Stimulated activated CD4-positive, alpha-beta T cell treated with anti-CD3 and anti-CD28 coated beads, Interleukin-1b, Interleukin-23, amount 100 ng/mL, for 1 hour (primary cell): ENCODE measurements at regions not wholly inside any gene's neighbourhood (a gene's known extent, or its start where the extent isn't known, plus 50 kb on each side); places are given as distances from the start of the nearest gene placed in this dataset.
"Not testable (repeated sequence)": the region's sequence is repeated elsewhere in the genome, so short reads cannot be mapped to it uniquely, and the experiment has no call there.

Experiments used
- DNase-seq, 2 donors: peaks; one replicate each; pipeline ENCODE4 v3.0.0-alpha.2; 2020; ENCODE audit warnings: low read depth in 2 of 2

DNA sequence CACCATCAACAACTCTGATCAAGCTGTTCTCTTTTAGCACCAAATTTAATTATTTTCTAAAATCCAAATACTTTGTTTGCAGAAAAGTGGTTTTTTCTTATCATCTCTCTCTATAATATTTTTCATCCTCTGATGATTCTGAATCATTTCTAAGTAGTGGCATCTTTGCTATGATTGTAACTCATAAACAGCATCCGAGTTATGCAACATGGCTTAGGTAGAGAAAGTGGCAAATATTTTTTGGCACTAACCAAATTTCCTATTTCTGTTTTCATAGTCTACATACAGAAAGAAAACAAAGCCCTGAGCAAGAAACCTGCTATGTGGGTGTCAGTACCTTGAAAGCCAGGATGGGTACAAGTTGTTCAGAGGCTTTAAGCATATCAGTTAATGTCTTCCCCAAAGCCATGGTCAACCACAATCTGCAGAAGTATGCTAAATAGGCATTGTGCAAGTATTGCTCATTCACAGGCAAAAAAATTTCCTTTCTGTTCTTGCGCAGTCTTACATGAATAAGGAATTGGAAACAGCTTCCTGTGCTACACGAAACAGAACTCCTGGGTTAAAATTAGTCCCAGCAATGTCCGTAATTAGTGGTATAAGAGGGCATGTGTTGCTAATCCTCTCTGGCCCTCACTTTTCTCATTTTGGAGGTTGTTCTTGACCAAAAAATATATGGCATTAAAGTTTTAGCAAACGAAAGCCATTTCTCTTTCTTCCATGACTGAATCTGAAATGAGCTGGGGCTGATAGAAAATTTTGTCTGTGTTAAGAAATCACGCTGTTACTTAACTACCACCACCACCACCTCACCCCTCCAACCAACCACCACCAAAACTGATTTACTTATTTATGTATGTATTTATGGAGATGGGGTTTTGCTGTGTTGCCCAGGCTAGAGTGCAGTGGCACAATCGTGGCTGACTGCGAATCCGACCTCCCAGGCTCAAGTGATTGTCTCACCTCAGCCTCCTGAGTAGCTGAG is 325.6 kb upstream of the MAGI2 start:
- DNase-seq: no peak

DNA sequence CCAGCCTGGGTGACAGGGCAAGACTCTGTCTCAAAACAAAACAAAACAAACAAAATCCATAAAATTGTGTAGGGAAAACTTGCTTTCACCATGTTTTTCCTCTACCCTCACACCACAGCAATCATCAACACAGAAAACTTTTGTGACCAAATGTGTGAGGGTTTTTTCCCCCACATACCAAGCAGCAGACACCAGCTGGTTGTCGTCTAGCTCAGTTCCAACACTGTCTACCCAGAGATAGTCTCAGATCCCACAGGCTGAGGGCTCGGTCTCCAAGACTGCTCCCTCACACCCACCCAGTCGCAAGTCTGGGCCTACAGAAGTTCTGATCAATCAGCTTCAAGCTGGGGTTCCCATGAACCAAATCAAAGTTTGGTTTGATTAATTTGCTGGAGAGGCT is 322.4 kb upstream of the MAGI2 start:
- no peak for DNase-seq

DNA sequence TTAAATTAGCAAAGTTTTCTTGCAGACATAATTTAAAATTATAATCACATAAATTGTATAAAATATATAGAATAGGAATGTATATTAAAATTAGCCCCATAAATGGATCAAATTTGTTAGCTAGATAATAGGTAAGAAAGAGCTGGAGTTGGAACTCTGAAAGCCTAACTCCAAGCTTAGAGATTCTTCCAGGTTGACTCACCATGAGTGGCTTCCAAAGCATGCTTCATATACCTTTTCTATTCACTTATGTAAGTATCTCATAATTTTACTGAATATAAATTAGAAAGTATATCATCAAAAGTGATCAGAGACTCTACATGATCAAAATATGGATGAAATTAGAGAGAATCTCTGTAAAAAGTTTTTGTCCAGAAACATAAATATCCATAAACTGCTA is 320.7 kb upstream of the MAGI2 start:
- DNase-seq: no peak

DNA sequence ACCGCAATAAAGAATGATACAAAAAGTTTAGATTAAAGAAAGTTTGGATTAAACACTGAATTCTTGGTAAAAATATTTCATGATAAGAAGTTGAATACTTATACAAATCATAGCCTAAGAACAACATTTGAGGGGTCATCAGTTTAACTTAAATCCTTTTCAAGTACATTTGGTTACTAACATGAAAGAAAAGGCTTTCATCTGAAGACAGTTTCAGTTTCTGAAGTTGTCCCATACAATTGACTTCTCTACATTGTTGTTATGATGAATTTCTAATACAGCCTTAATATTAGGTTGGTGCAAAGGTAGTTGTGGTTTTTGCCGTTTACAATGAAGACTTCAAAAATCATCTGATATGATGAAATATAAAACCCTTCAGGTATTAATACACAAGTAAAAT is 317.5 kb upstream of the MAGI2 start:
- DNase-seq: no peak

DNA sequence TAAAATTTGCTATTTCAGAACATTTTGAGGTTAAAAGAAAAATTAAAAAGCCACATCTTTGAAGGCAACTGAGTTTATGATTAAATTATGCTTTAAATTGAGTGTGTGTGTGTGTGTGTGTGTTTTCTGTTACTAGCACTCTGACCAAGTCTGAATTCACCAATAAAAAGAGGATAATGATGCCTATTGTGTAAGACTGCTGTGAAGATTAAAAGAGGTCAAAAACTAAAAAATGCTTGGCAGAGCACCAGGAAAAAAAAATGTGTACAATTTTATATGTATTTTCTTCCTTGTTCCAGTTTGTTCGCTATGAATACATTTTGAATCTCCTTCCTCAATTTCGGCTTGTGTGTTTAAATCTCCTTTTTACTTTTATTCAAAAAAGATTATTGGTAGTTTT is 316.6 kb upstream of the MAGI2 start:
- no peak for DNase-seq

DNA sequence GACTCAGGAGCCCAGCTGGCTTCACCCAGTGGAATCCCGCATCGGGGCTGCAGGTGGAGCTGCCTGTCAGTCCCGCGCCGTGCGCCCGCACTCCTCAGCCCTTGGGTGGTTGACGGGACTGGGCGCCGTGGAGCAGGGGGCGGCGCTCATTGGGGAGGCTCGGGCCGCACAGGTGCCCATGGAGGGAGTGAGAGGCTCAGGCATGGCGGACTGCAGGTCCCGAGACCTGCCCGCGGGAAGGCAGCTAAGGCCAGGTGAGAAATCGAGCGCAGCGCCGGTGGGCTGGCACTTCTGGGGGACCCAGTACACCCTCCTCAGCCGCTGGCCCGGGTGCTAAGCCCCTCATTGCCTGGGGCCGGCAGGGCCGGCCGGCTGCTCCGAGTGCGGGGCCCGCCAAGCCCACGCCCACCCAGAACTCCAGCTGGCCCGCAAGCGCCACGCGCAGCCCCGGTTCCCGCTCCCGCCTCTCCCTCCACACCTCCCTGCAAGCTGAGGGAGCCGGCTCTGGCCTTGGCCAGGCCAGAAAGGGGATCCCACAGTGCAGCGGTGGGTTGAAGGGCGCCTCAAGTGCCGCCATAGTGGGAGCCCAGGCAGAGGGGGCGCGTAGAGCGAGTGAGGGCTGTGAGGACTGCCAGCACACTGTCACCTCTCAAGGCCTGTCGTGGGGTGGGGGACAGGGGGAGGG is 314.6 kb upstream of the MAGI2 start:
- not testable (repeated sequence) for DNase-seq

DNA sequence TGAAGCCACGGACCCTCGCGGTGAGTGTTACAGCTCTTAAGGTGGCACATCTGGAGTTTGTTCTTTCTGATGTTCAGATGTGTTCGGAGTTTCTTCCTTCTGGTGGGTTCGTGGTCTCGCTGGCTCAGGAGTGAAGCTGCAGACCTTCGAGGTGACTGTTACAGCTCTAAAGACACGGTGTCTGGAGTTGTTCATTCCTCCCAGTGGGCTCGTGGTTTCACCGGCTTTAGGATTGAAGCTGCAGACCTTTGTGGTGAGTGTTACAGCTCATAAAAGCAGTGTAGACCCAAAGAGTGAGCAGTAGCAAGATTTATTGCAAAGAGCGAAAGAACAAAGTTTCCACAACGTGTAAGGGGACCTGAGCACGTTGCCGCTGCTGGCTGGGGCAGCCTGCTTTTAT is 313.7 kb upstream of the MAGI2 start:
- not testable (repeated sequence) for DNase-seq

DNA sequence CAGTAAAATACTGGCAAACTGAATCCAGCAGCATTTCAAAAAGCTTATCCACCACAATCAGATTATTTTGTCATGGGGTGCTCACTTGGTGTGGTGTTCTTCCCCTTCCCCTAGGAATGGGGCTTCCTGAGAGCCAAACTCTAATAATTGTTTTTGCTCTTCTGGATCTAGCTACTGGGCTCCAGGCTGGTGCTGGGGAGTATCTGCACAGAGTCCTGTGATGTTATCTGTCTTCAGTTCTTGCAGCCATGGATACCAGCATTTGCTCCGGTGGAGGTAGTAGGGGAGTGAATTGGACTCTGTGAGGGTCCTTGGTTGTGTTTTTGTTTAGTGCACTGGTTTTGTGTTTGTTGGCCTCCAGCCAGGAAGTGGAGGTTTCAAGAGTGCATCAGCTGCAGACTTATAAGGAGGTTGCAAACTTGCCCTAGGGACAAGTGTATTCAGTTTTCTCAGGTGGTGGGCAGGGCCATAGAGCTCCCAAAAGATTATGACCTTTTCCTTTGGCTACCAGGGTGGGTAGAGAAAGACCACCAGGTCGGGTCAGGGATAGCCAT is 308.5 kb upstream of the MAGI2 start:
- DNase-seq: no peak

DNA sequence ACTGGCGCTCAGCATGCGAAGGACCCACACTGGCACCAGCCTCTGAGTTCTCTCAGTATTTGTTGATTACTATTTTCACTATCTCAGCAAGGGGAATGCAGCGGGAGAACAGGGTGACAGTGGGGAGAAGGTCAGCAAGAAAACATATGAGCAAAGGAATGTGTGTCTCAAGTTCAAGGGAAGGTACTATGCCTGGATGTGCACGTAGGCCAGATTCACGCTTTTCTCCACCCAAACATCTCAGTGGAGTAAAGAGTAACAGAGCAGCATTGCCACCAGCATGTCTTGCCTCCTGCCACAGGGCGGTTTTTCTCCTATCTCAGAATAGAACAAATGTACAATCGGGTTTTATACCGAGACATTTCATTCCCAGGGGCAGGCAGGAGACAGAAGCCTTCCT is 297.5 kb upstream of the MAGI2 start:
- DNase-seq: not testable (repeated sequence)

DNA sequence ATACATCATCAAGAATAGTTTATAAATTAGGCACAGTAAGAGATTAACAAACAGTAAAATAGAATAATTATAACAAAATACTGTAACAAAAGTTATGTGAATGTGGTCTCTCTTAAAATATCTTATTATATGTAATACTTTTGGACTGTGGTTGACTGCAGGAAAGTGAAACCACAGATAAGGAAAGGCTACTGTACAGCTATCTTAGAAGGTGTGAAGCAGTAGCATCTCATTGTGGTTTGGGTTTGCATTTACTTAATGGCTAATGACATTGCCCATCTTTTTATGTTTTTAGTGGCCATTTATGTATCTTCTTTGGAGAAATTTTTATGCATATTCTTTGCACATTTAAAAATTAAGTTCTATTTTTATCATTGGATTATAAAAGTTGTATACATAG is 296.4 kb upstream of the MAGI2 start:
- no peak for DNase-seq

DNA sequence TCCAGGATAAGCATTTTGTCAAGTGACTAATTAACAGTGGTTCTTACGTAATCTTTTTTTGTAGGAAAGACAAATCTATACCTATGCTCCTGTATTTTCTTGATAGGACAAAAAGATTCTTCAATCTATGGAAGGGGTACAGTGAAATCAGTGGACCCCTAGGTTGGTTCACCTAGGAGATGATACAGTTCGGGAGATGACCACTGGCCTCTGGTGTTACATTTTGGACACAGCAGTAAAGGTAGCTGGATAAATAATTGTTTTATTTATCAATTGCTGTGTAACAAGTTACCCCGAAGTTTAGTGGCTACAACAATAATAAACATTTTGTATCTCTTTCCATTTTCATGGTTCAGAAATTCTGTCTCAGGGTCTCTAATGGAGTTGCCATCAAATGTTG is 288.2 kb upstream of the MAGI2 start:
- DNase-seq: no peak

DNA sequence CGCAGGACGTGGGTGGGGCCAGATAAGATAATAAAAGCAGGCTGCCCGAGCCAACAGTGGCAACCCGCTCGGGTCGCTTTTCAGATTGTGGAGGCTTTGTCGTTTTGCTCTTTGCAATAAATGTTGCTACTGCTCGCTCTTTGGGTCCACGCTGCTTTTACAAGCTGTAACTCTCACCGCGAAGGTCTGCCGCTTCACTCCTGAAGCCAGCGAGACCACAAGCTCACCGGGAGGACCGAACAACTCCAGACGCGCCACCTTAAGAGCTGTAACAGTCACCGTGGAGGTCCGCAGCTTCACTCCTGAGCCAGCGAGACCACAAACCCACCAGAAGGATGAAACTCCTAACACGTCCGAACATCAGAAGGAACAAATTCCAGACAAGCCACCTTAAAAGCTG is 286.6 kb upstream of the MAGI2 start:
- DNase-seq: no peak

DNA sequence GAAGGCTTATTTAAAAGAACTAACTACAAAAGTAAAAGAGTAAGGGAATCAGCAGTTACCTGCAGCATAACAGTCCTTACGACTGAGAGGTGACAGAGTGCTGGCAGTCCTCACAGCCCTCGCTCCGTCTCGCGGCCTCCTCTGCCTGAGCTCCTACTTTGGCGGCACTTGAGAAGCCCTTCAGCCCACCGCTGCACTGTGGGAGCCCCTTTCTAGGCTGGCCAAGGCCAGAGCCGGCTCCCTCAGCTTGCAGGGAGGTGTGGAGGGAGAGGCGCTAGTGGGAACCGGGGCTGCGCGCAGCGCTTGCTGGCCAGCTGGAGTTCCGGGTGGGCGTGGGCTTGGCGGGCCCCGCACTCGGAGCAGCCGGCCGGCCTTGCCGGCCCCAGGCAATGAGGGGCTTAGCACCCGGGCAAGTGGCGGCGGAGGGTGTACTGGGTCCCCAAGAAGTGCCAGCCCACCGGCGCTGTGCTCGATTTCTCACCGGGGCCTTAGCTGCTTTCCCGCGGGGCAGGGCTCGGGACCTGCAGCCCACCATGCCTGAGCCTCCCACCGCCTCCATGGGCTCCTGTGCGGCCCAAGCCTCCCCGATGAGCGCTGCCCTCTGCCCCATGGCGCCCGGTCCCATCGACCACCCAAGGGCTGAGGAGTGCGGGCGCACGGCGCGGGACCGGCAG is 285.7 kb upstream of the MAGI2 start:
- DNase-seq: not testable (repeated sequence)

DNA sequence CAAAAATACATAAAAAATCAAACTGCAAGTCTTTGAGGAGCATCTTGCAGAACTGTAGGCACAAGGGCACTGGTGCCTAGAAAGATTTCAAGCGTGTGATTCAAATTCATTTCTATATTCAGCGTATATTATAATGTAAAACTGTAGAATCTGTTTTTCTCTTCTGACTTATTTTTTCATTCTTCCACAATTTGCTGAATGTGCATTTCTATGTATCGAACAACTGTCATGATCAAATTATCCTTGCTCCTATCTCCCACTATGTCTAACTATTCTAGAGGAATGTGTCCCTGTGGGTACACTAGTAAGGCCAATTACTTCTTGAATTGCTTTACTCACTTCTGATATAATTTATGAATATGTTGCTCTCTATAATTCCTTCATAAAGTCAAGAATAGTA is 283.0 kb upstream of the MAGI2 start:
- DNase-seq: no peak

DNA sequence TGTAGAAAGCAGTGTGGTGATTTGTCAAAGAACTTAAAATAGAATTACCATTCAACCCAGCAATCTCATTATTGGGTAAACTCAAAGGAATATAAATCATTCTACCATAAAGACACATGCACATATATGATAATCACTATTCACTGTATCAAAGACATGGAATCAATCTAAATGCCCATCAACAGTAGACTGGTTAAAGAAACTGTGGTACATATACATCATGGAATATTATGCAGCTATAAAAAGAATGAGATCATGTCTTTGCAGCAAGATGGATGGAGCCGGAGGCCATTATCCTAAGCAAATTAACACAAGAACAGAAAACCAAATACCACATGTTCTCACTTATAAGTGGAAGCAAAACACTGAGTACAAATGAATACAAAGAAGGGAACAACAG is 281.5 kb upstream of the MAGI2 start:
- no peak for DNase-seq

DNA sequence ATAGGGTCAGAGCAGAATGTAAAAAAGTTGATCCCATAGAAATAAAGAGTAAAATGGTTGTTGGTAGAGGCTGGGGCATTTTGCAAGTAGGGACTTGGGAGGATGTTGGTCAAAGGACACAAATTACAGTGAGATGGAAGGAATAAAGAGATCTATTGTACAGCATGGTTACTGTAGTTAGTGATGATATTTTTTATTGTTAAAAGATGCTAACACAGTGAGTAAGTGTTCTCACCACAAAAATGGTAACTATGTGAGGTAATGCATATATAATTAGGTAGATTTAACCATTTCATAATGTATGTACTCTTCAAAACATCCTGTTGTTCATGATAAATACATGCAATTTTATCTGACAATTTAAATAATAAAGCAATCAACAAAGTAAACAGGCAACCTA is 280.7 kb upstream of the MAGI2 start:
- no peak for DNase-seq

DNA sequence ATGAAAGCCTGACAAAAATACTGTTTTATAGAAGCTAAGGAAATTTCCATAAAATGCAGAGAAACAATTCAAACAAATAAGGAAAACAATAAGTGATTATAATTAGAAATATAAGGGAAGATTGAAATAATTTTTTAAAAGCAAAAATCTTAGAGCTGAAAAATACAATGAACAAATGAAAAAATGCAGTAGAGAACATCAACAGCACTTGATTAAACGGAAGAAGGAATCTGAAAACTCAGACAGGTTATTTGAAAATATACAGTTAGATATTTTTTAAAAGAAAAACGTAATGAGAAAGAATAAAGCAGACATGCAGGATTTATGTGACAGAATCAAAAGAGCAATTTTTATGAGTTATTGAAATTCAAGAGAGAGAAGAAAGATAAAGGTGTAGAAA is 279.1 kb upstream of the MAGI2 start:
- no peak for DNase-seq

DNA sequence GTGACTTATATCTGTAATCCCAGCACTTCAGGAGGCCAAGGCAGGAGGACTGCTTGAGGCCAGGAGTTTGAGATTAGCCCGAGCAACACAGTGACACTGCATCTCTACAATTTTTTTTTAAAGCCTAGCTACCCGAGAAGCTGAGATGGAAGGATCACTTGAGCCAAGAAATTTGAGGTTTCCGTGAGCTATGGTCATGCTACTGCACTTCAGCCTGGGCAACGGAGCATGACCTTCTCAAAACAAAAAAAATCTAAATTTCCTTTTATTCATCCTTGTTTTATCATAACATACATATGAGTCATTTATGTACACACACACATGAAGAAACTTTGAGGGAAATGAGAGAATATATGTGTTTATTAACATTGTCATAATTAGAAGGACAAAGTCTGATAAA is 277.5 kb upstream of the MAGI2 start:
- no peak for DNase-seq

DNA sequence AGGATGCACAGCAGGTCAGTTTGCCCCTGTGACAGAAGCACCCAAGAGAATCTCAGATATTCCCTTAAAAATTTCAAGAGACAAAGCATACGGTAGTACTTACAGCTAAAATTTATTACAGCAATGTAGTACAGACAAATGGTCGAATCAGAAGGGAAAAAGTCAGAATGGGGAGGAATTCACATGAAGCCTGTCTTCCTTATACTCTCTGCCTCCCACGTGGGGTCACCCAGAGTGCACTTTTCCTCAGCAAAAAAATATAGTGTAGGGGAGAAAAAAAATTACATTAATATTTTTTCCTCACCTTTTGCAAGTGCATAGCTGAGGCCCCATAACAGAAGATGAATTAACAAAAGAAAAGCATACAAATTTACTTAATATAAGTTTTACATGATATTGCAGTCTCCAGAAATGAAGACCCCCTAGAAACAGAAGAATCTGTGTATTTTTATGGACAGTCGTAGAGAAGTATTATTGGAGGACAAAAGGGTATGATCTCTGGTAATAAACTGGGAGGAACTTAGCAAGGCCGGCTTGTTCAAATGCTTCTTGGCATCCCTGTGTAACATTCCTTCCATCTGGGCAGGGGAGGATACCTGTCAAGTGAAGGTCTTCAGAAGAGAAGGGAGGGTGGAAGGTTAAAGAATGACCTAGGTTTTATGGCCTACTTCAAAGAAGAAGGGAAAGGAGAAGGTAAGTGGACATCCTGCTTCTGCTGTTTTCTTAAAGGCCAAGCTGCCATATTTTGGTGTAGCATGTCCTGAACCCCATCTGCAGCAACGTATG is 270.6 kb upstream of the MAGI2 start:
- no peak for DNase-seq

DNA sequence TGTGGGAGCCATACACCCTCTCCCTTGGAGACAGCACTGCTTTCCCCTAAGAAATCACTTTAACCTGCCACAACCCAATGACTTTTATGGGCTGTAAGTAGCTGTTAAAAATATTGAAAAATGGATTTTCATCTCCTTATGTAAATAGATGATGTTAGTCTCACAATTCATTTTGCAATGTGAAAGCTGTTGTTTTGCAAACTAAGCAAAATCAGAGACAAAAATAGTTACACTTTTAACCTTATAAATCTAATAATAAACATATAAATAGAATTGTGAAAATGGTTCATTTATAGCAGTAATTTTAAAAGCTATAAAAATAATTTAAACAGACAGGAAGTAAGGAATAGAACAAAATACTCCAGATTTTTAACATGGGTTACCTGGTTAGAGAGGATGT is 268.8 kb upstream of the MAGI2 start:
- no peak for DNase-seq

DNA sequence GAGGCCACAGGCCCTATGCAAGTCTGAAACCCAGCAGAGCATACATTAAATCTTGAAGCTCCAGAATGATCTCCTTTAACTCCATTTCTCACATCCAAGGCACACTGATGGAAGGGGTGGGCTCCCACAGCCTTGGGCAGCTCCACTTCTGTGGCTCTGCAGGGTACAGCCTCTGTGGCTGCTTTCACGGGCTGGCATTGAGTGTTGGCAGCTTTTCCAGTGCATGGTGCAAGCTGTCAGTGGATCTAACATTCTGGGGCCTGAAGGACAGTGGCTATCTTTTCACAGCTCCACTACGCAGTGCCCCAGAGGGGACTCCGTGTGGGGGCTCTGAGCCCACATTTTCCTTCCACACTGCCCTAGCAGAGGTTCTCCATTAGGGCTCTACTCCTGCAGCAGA is 265.7 kb upstream of the MAGI2 start:
- no peak for DNase-seq

DNA sequence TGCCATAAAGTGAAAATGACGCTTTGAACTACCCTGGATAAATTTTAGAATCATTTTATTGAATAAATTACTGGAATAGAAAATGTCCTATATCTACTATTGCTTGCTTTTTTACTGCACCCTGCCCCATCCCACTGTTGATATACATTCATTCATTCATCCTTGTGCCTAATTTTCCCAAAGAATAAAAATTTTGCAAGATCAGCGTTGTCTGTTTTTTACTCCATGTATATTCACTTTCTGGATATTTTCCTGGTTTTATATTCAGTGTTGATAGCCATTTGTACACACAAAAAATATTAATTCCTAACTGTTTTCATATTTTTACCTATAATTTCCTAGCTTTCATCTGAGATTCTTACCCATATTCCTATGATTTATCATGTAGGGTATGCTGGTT is 262.9 kb upstream of the MAGI2 start:
- no peak for DNase-seq
